Urinary bladder (tissue), 3 donors: ENCODE measurements at regions not wholly inside any gene's neighbourhood (a gene's known extent, or its start where the extent isn't known, plus 50 kb on each side); places are given as distances from the start of the nearest gene placed in this dataset.

Source experiments
- DNase-seq: peaks from one replicate; pipeline ENCODE4 v3.0.0-alpha.2; 2015; ENCODE audit errors: extremely low spot score
- H3K27ac ChIP-seq: one replicate; pipeline ENCODE4 v1.5.1; 2013; ENCODE audit warnings: low read depth, mild to moderate bottlenecking, moderate library complexity
- H3K36me3 ChIP-seq: one replicate; pipeline ENCODE4 v1.6.1; 2013; ENCODE audit warnings: mild to moderate bottlenecking, moderate library complexity; ENCODE audit not compliant: insufficient read depth
- H3K4me1 ChIP-seq: one replicate; pipeline ENCODE4 v1.6.1; 2013; ENCODE audit warnings: mild to moderate bottlenecking, moderate library complexity; ENCODE audit not compliant: insufficient read depth
- H3K4me3 ChIP-seq: one replicate; pipeline ENCODE4 v1.5.1; 2013; ENCODE audit warnings: low read depth, low read length
- WGBS: extraction: QIAGEN DNeasy Blood & Tissue Kit; methylation state at CpG from one replicate; pipeline ENCODE4 v1.1.7; 2013; 5-methylcytosine and 5-hydroxymethylcytosine counted together
- donor health status: healthy with polysubstance abuse.
- donor health status: healthy.

DNA sequence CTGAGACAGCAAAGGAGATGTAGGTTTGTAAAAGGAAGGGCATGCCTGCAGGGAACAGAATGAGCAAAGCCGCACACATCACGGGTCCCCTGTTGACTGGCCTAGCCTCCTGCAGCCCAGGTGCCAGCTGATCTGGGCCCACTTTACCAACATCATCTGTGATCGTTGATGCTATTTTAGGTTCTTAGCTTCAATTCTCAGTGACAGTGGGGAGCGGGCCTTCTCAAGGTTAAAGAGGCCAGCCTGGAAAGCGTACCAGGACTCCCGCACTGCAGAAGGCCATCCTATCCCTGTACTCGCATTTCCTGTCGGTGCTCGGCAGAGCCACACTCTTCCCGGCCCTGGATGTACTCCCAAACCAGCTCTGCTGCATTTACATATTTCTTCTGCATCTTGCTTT, 213.5 kb upstream of the IRX1 start:
- H3K4me1 ChIP-seq: no peaks in the 10 kb centered on the region
- no peak overlapping the region for H3K4me3 ChIP-seq
- DNase-seq: no peak
- H3K27ac ChIP-seq: no peak overlapping the region
- WGBS: 85% methylated on average over 10 of the region's 10 CpGs
- no peaks in the 10 kb centered on the region for H3K36me3 ChIP-seq

DNA sequence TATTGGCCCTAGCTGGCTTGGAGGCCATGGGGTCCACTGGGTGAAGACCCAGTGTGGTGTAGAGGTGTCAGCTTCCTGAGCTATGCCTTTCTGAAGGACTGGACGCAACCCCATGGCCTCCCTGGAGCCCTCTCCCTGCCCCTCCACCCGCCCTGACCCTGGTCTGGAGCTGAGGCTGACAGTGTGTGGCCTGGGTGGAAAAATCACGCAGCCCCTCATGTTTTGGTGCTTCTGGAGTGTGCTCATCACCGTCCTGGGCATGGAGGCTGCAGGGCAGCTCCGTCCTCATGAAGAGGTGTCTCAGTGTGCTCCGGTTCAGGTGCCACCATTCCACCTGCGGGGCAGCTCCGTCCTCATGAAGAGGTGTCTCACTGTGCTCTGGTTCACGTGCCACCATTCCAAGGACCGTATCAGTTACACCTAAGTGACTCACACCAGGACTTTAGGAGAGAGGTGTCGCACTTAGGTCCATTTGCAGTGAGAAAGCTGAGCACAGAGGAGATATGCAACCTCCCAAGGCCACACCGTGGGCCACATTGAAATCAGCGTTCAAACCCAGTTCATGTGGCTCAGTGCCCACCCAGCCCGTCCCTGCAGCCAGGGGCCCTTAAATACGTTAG, 214.3 kb upstream of the IRX1 start:
- Histone ChIP-seq H3K4me3 (no peak overlapping the region), H3K4me1 (no peaks in the 10 kb centered on the region), H3K36me3 (no peaks in the 10 kb centered on the region), H3K27ac (no peak overlapping the region)
- WGBS: 83% methylated on average over 15 of the region's 15 CpGs
- DNase-seq: no peak

DNA sequence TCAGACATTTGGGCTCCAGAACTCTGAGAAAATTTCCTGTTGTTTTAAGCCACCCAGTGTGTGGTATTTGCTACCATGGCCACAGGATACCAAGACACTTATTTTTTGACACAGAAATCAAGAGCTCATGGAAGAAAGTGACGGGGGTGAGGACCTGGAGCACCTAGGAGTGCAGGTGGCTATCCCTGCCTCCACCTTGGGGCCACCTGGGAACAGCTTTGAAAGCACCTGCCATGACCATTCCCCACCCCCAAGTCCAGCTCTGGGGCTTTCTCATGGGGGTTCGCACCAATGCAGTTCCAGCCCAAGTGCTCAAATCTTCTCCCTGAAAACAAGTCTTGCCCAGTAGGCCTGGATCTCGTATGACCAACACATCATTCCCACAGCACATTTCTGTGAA, 214.9 kb upstream of the IRX1 start:
- DNase-seq: no peak
- Histone ChIP-seq H3K4me1 (no peaks in the 10 kb centered on the region), H3K27ac (no peak overlapping the region), H3K4me3 (no peak overlapping the region), H3K36me3 (no peaks in the 10 kb centered on the region)
- 81% methylated on average over 3 of the region's 3 CpGs for WGBS

- WGBS: 82% methylated on average over 5 of the region's 5 CpGs
- no peak overlapping the region for H3K27ac ChIP-seq
Observed at GRCh38 chr5:3377831-3378230, 217.8 kb upstream of the IRX1 start.

GRCh38 chr5:3377176-3377575, 218.5 kb upstream of the IRX1 start:
- DNase-seq: no peak
- Histone ChIP-seq H3K27ac (no peak overlapping the region), H3K4me3 (no peak overlapping the region), H3K4me1 (no peaks in the 10 kb centered on the region), H3K36me3 (no peaks in the 10 kb centered on the region)
- 87% methylated on average over 8 of the region's 8 CpGs for WGBS

More at GRCh38 chr5:3377831-3378230, 217.8 kb upstream of the IRX1 start:
- no peaks in the 10 kb centered on the region for H3K4me1 ChIP-seq
- no peak overlapping the region for H3K4me3 ChIP-seq
- H3K36me3 ChIP-seq: no peaks in the 10 kb centered on the region
- DNase-seq: no peak

DNA sequence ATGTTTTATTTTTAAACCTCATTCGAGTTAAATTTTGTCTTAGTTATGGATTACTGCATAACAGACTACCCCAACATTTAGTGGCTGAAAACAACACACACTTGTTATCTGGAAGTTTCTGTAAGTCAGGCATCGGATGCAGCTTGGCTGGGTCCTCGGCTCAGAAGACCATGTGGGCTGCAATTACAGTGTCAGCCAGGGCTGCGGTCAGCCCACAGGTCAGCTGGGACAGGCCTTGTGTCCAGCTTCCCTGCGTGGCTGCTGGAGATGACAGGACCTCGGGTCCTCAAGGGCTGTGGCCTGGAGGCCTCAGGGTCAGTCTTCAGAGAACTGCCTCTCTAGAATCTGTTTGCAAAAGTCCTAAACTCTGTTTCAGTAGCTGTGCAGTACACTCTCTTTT, 219.0 kb upstream of the IRX1 start:
- WGBS: 65% methylated on average over 6 of the region's 6 CpGs
- DNase-seq: no peak
- H3K36me3 ChIP-seq: no peaks in the 10 kb centered on the region
- no peak overlapping the region for H3K4me3 ChIP-seq
- H3K27ac ChIP-seq: no peak overlapping the region
- no peaks in the 10 kb centered on the region for H3K4me1 ChIP-seq

GRCh38 chr5:3375586-3376311, 219.9 kb upstream of the IRX1 start:
- DNase-seq: no peak
- 41% methylated on average over 2 of the region's 2 CpGs for WGBS
- Histone ChIP-seq H3K36me3 (no peaks in the 10 kb centered on the region), H3K4me1 (no peaks in the 10 kb centered on the region), H3K4me3 (no peak overlapping the region), H3K27ac (no peak overlapping the region)

DNA sequence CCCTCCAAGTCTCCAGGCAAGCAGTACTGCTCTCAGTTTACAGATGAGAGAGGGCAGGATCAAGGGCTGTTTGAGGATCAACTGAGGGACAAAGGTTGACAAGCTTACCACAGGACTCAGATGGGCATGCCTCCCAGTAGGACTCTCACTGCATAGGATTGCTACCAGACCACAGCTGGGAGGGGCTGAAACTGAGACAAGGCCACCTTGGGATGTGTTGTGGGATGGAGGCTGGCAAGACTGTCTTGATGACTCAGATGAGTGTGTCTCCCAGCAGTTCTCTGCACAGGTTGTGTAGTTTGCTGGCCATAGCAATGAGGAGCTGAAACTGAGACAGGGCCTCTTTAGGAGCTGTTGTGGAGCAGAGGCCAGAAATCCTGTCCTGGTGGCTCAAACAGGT, 222.2 kb upstream of the IRX1 start:
- H3K36me3 ChIP-seq: no peaks in the 10 kb centered on the region
- no peak overlapping the region for H3K4me3 ChIP-seq
- no peak for DNase-seq
- H3K27ac ChIP-seq: no peak overlapping the region
- H3K4me1 ChIP-seq: no peaks in the 10 kb centered on the region

DNA sequence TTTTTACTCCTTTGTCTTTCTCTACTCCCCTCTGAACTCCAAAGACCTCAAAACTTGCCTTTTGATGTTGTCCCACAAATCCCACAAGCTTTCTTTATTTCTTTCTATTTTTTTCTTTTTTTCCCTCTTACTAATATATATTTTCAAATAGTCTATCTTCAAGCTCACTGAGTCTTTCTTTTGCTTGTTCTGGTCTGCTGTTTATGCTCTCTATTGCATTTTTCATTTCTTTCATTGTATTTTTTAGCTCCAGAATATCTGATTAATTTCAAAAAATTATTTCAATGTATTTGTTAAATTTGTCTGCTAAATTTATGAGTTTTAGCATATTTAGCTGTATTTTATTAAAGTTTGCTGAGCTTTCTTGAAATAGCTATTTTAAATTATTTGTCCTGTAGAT, 223.3 kb upstream of the IRX1 start:
- DNase-seq: no peak
- Histone ChIP-seq H3K4me3 (no peak overlapping the region), H3K36me3 (no peaks in the 10 kb centered on the region), H3K27ac (no peak overlapping the region), H3K4me1 (no peaks in the 10 kb centered on the region)

DNA sequence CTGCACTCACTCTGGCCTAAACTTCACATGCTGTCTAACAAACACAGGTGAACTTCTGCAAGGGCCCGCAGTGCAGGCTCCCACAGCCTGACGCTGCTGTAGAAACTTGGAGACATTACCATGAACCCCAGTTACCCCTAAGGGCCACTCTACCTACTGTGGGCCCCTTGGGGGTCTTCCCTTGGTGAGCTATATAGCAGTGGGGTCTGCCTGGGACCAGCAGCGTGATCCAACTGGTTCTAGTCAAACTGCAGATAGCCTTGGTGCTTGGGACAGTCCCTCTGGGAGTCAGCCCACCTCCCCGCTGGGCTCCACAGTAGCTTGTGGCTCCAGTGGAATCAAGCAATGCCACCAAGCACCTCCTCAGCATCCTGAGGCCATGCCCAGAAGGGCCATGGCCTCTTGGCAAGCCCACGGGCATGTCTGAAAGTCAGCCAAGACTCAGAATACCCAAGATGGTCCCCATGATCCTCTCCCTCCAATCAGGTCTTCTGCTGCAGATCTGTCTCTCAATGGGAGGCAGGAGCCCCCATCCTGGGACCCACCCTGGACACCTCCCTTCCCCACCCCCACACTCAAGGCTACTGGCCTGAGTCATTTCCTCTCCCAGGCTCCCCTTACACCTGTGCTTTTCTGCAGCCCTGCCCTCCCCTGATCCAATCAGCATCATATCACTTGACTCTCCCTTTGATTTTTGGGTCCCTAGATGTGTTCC, 230.0 kb upstream of the IRX1 start:
- 85% methylated on average over 5 of the region's 5 CpGs for WGBS
- H3K27ac ChIP-seq: no peak overlapping the region
- H3K4me1 ChIP-seq: no peaks in the 10 kb centered on the region
- DNase-seq: no peak
- no peak overlapping the region for H3K4me3 ChIP-seq
- no peaks in the 10 kb centered on the region for H3K36me3 ChIP-seq

- H3K27ac ChIP-seq: no peak overlapping the region
- no peaks in the 10 kb centered on the region for H3K36me3 ChIP-seq
- WGBS: 46% methylated on average over 4 of the region's 4 CpGs
- H3K4me3 ChIP-seq: no peak overlapping the region
- H3K4me1 ChIP-seq: no peaks in the 10 kb centered on the region
- no peak for DNase-seq
Observed at GRCh38 chr5:3364941-3365340, 230.7 kb upstream of the IRX1 start.

DNA sequence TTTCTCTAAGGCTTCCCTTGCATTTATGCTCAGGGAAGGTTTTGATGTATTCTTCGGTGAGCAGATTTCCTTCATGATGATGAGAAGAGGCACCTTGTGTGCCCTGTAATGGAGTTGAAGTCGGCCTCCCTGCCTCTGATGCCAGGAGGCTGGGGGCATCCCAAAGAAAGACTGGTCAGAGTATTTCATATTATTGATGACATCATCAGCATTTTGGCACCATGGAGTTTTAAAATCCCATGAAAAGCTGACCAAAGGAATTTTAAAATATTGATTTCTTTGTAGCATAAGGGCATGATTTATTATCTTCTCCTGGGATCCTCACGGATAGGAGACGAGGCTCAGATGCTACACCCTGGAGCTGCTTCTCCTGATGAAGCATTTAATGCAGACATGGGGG, 231.2 kb upstream of the IRX1 start:
- no peaks in the 10 kb centered on the region for H3K4me1 ChIP-seq
- H3K4me3 ChIP-seq: no peak overlapping the region
- no peak overlapping the region for H3K27ac ChIP-seq
- 74% methylated on average over 4 of the region's 4 CpGs for WGBS
- no peak for DNase-seq
- no peaks in the 10 kb centered on the region for H3K36me3 ChIP-seq

DNA sequence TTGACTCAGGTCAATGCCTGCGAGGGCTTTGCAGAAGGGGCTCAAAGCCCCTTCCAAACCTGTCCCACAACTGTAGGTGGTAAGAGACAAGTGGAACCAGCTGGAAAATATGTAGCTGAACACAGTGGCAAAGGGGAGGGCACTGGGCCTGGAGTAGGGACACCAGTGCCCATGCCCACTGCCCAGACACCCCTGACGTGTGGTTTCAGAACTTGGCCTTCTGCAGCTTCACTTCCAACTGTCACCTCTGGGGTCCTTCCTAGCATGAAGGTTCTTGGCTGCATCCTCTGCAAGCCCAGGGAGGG, 233.1 kb upstream of the IRX1 start:
- Histone ChIP-seq H3K27ac (no peak overlapping the region), H3K4me3 (no peak overlapping the region), H3K4me1 (no peaks in the 10 kb centered on the region), H3K36me3 (no peaks in the 10 kb centered on the region)
- WGBS: 93% methylated on average over 2 of the region's 2 CpGs
- no peak for DNase-seq

GRCh38 chr5:3361811-3362605, 233.6 kb upstream of the IRX1 start:
- Histone ChIP-seq H3K4me3 (no peak overlapping the region), H3K36me3 (no peaks in the 10 kb centered on the region), H3K4me1 (no peaks in the 10 kb centered on the region), H3K27ac (no peak overlapping the region)
- WGBS: 88% methylated on average over 9 of the region's 9 CpGs
- no peak for DNase-seq
